Suprapubic skin (tissue), 3 donors: ENCODE measurements at regions not wholly inside any gene's neighbourhood (a gene's known extent, or its start where the extent isn't known, plus 50 kb on each side); places are given as distances from the start of the nearest gene placed in this dataset.

ENCODE experiments used
- POLR2AphosphoS5 ChIP-seq, 3 donors: sonication (generic); formaldehyde crosslinking; IDR thresholded peaks; one replicate each; pipeline ENCODE4 v1.6.1; 2017; ENCODE audit warnings: antibody characterized with exemption in 3 of 3
- TF ChIP-seq, protein P1 (sequence below), 2 donors: fragments of 200-600 bp in 1 of 2; fragments of 450-650 bp in 1 of 2; sonication (generic) in 1 of 2; IDR thresholded peaks; one replicate each; pipeline ENCODE4 v1.5.1; 2016 to 2019; ENCODE audit warnings: antibody characterized with exemption in 2 of 2, mild to moderate bottlenecking in 1 of 2, moderate library complexity in 1 of 2

DNA sequence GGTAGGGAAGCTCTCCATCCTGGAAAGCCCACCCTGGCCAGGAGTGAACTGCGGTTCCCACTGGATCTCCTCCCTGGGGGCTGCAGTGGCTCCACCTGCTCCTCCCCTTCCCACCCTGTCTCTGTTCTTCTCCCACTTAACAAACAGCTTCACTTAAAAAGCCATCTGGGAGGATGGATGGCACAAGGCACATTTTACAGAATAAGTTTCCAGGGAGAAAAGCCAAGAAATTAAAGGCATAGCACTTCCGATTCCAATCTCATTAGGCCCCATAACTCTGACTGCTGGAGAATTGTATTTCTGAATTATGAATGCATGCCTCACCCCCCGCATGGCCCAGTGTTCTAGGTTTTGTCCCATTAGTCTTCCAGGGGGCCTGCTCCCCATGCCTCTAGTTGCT is 718.3 kb downstream of the PTPRU start:
- TF ChIP-seq, protein P1, sequence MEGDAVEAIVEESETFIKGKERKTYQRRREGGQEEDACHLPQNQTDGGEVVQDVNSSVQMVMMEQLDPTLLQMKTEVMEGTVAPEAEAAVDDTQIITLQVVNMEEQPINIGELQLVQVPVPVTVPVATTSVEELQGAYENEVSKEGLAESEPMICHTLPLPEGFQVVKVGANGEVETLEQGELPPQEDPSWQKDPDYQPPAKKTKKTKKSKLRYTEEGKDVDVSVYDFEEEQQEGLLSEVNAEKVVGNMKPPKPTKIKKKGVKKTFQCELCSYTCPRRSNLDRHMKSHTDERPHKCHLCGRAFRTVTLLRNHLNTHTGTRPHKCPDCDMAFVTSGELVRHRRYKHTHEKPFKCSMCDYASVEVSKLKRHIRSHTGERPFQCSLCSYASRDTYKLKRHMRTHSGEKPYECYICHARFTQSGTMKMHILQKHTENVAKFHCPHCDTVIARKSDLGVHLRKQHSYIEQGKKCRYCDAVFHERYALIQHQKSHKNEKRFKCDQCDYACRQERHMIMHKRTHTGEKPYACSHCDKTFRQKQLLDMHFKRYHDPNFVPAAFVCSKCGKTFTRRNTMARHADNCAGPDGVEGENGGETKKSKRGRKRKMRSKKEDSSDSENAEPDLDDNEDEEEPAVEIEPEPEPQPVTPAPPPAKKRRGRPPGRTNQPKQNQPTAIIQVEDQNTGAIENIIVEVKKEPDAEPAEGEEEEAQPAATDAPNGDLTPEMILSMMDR (IDR thresholded peaks at IDR 0.05): no peak
- TF ChIP-seq POLR2AphosphoS5 (IDR thresholded peaks at IDR 0.05): no peak
